GM13976 (cell line): ENCODE measurements at regions not wholly inside any gene's neighbourhood (a gene's known extent, or its start where the extent isn't known, plus 50 kb on each side); places are given as distances from the start of the nearest gene placed in this dataset.

Experiments
- DNase-seq: peaks from one replicate; pipeline ENCODE4 v3.0.0; 2012; ENCODE audit warnings: low spot score
- CTCF ChIP-seq: IDR thresholded peaks from 2 replicates; pipeline ENCODE4 v1.5.1; 2012; ENCODE audit warnings: borderline replicate concordance, mild to moderate bottlenecking; ENCODE audit not compliant: insufficient read depth; ENCODE audit errors: extremely low read depth, missing control alignments, control extremely low read depth
- in situ Hi-C: fragments of 300-500 bp; cut with MboI; formaldehyde crosslinking; loops from one replicate; pipeline ENCODE4 v1.12.0; 2022; ENCODE audit warnings: low sequenced_read_pairs, mixed read lengths, inconsistent platforms; ENCODE audit not compliant: unreplicated experiment

GRCh38 chrX:39661116-39661907, 436.4 kb downstream of the BCOR start:
- TF ChIP-seq CTCF: no peak
- DNase-seq: no peak
- in situ Hi-C loops: no loop called here

- DNase-seq: no peak
- in situ Hi-C loops: no loop called here
- no peak for TF ChIP-seq CTCF
Measured at GRCh38 chrX:39665830-39666518, 431.8 kb downstream of the BCOR start.

- DNase-seq: no peak
- in situ Hi-C loops: no loop called here
- TF ChIP-seq CTCF: no peak
Measured at GRCh38 chrX:39667191-39667590, 430.6 kb downstream of the BCOR start.

- in situ Hi-C loops: no loop called here
- no peak for DNase-seq
- no peak for TF ChIP-seq CTCF
Measured at GRCh38 chrX:39667736-39668482, 429.8 kb downstream of the BCOR start.

- DNase-seq: no peak
- in situ Hi-C loops: no loop called here
- TF ChIP-seq CTCF: no peak
Measured at GRCh38 chrX:39669668-39670067, 428.1 kb downstream of the BCOR start.

- in situ Hi-C loops: no loop called here
- no peak for TF ChIP-seq CTCF
Measured at GRCh38 chrX:39670281-39670680, 427.5 kb downstream of the BCOR start.

More at GRCh38 chrX:39670281-39670680, 427.5 kb downstream of the BCOR start:
- no peak for DNase-seq
